Caki2 (cell line): ENCODE measurements at regions not wholly inside any gene's neighbourhood (a gene's known extent, or its start where the extent isn't known, plus 50 kb on each side); places are given as distances from the start of the nearest gene placed in this dataset.

Source experiments
- DNase-seq: peaks from one replicate; pipeline ENCODE4 v3.0.0-alpha.2; 2015; ENCODE audit warnings: low read depth
- in situ Hi-C: cut with HindIII; loops from 2 replicates; pipeline ENCODE4 v1.10.0; 2016; ENCODE audit warnings: low sequenced_read_pairs, low pct_unique_long_range_greater_than_20kb, mixed read lengths

- DNase-seq = no peak
- in situ Hi-C loops = no loop called here
These were observed 509.3 kb downstream of the QKI start for GRCh38 chr6:163923658-163924411.

- DNase-seq = no peak
- in situ Hi-C loops = no loop called here
These were observed 508.0 kb downstream of the QKI start for GRCh38 chr6:163922562-163922961.

- DNase-seq = no peak
- in situ Hi-C loops = no loop called here
These were observed 505.1 kb downstream of the QKI start for GRCh38 chr6:163919652-163920051.

GRCh38 chr6:163916315-163917081, 502.0 kb downstream of the QKI start:
- no peak for DNase-seq
- in situ Hi-C loops = no loop called here

- no peak for DNase-seq
- in situ Hi-C loops = no loop called here
These were observed 500.6 kb downstream of the QKI start for GRCh38 chr6:163915131-163915530.

GRCh38 chr6:163913045-163913444, 498.5 kb downstream of the QKI start:
- DNase-seq = no peak
- in situ Hi-C loops = no loop called here

- in situ Hi-C loops = no loop called here
- DNase-seq = no peak
These were observed 491.6 kb downstream of the QKI start for GRCh38 chr6:163906006-163906710.

- in situ Hi-C loops = no loop called here
These were observed 489.7 kb downstream of the QKI start for GRCh38 chr6:163904186-163904585.

GRCh38 chr6:163903541-163903940, 489.0 kb downstream of the QKI start:
- in situ Hi-C loops = no loop called here

More at GRCh38 chr6:163904186-163904585, 489.7 kb downstream of the QKI start:
- no peak for DNase-seq

GRCh38 chr6:163902993-163903392, 488.5 kb downstream of the QKI start:
- in situ Hi-C loops = no loop called here

More at GRCh38 chr6:163903541-163903940, 489.0 kb downstream of the QKI start:
- no peak for DNase-seq

GRCh38 chr6:163901681-163902080, 487.2 kb downstream of the QKI start:
- in situ Hi-C loops = no loop called here
- DNase-seq = no peak

More at GRCh38 chr6:163902993-163903392, 488.5 kb downstream of the QKI start:
- DNase-seq = no peak

- DNase-seq = no peak
- in situ Hi-C loops = no loop called here
These were observed 486.1 kb downstream of the QKI start for GRCh38 chr6:163900570-163900969.

GRCh38 chr6:163897669-163898068, 483.2 kb downstream of the QKI start:
- DNase-seq = no peak
- in situ Hi-C loops = no loop called here

GRCh38 chr6:163897030-163897429, 482.5 kb downstream of the QKI start:
- no peak for DNase-seq
- in situ Hi-C loops = no loop called here

- no peak for DNase-seq
- in situ Hi-C loops = no loop called here
These were observed 480.6 kb downstream of the QKI start for GRCh38 chr6:163895162-163895561.

- DNase-seq = no peak
- in situ Hi-C loops = no loop called here
These were observed 479.2 kb downstream of the QKI start for GRCh38 chr6:163893609-163894189.

- no peak for DNase-seq
- in situ Hi-C loops = no loop called here
These were observed 478.5 kb downstream of the QKI start for GRCh38 chr6:163892824-163893561.

GRCh38 chr6:163889904-163890514, 475.5 kb downstream of the QKI start:
- in situ Hi-C loops = no loop called here
- no peak for DNase-seq
